G401.6 (cell line): ENCODE measurements at regions not wholly inside any gene's neighbourhood (a gene's known extent, or its start where the extent isn't known, plus 50 kb on each side); places are given as distances from the start of the nearest gene placed in this dataset.

Experiments used
- FAIRE-seq: peaks from 2 replicates; lab custom pipeline; 2012; peaks lifted over from hg19 to GRCh38; lab: Jason Lieb, UNC

DNA sequence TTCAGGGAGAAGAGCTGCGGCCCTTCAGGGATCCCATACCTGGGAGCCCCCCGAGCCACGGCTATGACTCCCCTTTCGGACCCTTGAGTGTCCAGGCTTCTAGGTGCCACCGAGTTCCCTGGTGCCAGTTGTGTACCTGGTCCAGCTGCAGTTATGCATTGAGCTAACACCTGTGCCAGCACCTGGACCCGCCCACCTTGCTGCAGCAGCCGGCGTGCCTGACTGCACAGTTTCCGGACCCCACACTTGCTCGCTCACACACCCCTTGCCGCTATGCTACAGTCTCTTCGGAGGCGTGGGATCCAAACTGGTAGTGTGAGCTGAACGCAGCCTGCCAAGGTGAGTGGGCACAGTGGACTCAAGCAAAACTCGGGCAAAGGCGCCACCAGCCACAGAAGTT is 284.5 kb upstream of the ROBO1 start:
- FAIRE-seq: no peak

DNA sequence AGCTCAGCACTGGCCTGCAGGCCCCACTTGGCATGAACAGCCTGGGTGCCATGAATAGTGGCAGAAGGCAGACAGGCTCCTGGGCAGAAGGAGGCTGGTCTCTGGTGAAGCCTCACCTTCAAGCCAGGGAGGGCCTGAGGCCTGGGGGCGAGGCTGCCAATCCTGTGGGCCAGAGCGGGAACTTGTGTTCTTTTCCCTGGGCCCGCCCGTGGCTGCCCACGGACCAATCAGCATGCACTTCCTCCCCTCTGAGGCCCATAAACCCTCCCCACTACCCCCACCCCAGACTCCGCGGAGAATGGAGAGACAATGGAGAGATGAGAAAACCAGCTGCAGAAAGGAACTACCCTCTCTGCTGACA is 283.8 kb upstream of the ROBO1 start:
- no peak for FAIRE-seq

DNA sequence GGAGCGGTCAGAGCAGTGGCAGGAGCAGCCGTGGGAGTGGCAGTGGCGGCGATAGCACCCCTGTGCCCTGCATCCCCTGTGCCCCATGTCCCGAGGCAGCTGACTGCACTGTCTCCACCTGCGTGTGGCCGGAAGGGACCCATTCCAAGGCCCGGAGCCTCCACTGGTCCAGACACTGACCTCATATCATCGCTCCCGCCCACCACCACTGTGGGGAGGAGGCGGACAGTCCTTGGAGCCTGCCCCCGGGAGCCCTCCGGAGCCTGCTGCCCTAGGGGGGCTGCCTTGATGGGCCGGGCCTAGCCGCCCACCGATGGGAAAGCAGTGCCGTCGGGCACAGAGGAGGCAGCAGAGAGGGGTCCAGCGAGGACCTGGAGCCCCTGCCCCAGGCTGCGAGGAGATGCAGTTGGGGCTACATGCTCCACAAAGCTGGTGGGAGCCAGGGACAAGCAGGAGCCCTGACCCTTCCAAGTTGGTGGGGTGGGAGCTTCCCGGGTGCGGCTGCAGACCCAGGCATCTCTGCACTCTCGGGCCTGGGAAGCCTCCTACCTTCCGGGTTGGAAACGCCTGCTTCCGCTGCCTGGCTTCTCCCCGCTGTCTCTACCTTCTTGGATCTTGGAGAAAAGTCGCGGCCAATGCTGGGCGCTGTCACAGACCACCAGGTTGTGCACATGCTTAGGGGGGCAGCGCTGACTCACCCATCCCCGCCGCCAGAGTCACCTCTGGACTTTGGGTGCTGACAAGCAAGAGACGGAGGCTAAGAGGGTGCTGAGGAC is 283.2 kb upstream of the ROBO1 start:
- no peak for FAIRE-seq

DNA sequence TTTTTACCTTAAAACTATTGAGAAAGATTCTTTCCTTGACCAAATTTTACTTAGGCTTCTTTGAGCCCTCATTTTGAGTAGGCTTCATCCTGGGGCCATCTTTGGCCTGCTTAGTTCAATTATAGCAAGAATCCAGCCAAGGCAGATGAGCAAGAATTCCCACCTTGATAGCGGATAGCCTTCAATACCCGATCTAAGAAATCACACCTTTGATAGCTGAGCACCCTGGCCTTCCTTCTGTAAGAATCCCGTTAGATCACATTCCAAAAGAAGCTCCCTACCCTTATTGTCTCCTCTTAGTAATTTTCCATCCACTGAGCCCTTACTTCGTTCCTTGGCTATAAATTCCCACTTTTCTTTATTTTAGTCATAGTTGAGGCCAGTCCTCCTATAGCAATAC is 275.4 kb upstream of the ROBO1 start:
- no peak for FAIRE-seq

DNA sequence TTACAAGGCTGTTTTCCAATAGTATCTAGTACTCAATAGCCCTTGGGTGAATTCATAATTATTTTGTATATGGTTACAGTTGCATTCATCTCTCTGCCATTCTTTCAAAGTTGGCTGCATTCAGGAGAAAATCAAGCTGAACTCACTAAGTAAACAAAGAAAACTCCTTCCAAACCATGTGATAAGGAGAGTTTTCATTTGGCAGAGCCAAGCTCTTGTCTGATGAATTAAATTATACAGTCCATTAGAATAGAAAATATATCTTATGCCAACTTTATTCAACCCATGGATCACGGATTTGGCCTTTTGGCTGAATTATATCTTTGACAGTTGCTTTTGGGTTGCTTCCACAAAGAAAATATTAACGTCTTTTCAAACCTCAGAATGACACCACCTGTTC is 272.3 kb upstream of the ROBO1 start:
- FAIRE-seq: no peak

DNA sequence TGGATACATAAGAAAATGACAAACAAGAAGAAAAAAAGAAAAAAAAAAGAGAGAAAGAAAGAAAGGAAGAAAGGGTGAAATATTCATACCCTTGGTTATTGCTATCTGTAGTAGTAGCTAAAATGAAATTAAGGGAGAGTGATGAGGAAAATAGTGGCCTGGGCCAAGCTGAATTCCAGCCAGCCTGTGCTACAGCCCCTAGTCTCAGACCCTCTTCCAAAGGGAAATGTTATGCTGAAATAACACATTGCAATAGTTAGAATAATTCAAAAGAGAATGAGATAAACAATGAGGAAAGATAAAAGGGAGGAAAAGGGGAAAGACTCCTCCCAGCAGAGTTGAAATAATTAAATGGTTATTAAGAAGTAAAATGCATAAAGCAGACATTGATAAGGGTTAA is 268.4 kb upstream of the ROBO1 start:
- no peak for FAIRE-seq

DNA sequence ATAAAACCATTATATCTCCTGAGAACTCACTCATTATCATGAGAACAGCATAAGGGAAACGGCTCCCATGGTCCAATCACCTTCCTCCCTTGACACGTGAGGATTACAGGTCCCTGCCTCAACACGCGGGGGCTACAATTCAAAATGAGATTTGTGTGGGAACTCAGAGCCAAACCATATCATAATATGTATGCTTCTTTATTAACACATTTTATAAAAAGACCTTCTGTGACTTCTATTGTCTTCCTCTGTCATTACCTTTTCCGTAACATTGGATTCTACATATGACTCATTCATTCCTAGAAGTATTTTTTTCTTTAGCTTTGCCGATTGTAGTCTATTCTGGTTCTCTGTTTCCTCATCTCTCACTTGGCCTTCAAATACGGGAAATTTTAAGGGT is 267.2 kb upstream of the ROBO1 start:
- no peak for FAIRE-seq

DNA sequence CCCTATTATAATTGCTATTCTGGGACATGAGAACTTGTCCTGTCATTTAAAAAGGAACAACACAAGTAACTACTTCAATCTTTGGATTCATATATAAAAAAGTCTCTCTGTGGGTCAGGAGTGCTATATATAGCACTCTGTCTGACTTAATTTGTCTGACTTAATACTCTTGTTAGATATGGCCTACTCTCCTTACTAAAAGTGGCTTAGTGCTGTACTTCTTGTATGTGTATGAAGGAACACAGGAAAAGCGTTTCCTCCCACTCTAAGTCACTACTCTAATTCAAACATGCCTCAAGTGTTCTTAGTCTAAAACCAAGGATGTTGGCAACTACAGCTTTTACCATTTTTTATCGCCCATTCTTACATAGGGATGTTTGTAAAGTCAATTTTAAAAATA is 255.2 kb upstream of the ROBO1 start:
- FAIRE-seq: no peak

DNA sequence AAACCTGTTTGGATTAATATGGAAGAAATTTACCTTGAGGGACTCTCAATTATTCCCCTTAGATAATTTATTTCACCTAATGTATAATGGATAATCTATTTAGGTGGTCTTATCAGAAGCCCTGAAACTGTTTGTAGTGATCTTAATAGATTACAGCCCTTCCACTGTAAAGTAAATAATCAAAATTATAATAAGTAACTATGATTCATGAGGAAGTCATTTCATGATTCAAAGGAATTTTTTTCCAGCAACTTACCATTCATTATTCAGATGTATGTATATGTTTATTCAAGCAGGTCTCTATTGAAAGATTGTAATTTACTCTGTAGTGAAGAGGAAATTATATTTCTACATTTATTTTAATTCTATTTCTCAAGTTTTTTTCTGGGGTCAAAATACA is 250.6 kb upstream of the ROBO1 start:
- FAIRE-seq: no peak

DNA sequence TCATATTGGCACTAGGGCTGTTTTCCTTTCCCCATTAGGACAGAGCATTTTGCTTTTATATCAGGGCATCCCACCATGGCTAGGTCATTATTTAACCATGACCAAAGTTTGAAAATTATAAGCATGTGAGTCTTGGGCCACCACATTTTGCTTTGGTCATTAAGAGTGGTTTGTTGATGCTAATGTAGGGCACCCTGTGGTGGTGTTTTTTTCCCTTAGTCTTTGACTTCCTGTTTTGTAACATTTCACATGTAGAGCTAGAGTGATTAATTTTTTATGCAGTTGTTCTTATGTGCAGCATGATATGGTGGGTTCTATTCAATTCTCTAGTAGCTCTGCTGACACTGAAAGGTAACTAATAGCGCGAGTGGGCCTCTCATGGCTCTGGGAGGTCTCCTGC is 249.6 kb upstream of the ROBO1 start:
- FAIRE-seq: no peak

DNA sequence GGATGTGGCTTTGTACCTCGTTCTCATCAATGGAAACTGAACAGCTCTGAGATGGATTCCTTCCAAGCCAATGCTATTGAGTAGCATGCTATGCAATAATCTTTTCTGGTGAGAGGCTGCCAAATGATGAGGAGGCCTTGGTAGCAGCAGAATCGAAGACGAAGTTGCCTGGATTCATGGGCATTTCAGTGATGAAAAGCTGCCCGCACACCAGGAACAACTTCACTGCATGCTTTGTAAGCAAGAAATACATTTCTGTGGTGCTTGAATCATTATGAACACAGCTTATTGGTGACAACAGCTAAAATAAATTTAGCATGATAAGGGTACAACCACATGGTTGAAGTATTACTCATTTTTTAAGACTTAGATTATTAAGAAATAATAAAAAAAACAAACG is 246.8 kb upstream of the ROBO1 start:
- FAIRE-seq: no peak

DNA sequence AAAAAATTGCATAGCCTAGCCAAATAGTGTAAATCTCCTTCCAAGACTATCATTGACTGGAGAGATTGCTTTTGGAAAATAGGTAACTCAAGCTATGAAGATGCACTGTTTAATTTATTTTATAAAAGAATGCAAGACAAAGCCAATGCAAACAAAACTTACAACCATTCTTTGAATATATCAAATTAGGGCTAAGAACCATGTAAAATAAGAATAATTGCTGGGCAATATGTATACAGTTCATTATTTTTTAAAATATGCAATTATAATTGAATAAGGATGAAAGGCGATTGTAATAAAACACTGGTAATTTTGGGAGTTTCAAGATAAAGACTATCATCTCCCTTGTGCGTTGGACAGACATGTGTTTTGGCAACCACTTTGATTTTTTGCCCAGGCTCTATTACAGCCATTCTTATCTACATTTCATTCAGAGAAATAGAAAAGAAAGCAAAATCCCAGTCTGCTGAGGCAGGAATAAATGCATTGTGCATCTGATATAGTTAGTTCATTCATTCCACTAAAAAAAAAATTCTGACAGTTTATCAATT is 242.3 kb upstream of the ROBO1 start:
- FAIRE-seq: no peak

DNA sequence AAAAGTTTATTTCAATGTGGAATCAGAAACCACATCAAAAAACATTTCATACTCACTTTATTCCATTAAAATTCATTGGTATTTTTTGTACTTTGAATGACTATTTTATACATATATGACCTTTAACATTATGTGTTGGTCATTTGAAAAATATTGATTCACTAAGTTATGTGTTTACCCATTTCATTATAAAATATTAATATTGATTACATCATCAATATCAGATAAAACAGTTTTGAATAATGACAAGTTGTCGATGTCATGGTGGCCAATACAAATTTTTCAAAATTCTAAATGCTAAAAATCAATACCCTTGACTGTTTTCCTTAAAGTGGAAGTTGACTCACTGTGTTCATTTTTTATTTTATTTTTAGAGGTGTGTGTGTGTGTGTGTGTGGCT is 239.7 kb upstream of the ROBO1 start:
- FAIRE-seq: no peak

DNA sequence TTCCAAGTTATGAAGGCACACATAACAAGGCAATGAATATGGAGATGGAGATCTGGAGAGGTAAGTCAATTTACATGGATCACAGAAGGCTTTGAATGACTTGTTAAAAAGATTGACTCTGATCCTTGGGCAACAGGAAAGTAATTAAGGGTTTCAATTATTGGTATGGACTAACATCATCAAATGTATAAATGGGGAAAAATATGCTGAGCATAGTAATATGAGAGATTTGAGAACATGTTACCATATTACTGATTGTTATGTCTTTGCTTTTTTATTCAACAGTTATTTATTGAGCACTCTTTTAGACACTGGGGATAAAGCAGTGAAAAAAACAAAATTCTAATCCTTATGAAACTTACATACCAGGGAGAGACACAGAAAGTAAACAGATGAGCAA is 238.5 kb upstream of the ROBO1 start:
- FAIRE-seq: no peak

DNA sequence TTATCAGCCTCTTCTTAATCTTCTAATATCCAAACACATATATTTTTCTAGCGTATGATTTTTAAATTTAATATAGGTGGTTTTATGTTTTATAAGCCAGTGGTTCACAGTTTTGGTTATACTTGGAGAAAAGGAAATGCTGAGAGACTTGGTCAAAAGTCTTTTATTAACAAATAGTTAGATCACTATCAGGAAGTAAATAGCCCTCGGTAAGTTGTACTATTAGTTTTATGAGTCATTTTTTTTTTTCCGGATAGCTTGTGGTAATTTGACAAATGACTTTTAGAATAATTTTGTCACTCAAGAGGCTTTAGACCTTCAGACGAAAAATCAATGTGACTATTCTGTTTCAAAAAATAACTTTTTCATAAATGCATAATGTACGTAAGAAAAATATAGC is 232.2 kb upstream of the ROBO1 start:
- no peak for FAIRE-seq

DNA sequence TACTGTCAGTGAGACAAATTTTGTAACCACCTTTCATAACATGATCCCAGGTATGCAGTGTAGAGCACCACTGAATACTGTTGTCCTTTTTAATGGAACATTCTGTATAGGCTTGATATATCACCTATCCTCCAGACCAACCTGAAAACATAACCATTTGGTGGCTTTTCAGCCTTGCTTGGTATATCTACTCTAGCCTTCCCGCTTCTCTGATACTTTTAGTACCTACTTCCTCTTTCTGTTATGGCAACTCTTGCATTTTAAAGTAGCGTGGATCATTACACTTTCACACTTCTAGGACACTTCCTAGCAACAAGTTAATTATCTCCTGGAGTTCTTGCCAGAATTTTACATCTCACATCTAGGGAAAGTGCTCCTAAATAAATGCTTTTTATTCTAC is 226.6 kb upstream of the ROBO1 start:
- FAIRE-seq: no peak

DNA sequence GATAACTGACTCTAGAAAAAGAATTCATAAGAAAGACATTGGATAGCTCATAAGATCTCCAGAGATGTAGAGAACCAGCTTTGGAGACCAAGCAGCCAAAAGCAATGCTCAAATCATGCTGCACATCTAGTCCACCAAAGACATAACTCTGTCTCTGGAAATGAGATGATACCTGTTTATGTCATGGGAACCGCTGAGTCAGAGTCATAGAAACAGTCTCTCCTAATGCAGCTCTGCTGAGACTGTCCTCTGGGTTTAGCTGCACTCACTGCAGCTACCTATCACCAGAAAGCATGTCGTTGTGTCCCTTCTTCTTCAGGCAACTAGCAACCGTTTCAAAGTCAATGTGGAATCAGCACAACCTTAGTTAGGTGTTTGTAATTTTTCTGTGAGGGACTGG is 218.5 kb upstream of the ROBO1 start:
- FAIRE-seq: no peak

DNA sequence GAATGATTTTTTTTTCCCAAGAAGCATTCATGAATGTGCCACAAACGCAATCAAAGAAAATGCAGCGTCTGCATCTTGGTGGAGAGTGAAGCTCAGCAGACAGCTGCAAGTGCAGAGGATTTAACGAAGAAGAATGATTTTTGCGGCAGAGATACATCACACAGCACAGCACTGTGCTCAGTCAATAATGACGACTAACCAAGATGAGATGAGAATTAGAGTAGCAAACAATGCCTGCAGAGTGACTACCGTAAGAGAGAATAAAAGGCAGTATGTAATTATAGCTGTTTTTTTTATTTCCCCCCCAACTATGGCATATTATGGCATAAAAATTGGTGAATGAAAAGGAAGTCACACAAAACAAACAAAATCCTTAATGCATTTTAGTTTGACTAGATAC is 218.0 kb upstream of the ROBO1 start:
- FAIRE-seq: no peak

DNA sequence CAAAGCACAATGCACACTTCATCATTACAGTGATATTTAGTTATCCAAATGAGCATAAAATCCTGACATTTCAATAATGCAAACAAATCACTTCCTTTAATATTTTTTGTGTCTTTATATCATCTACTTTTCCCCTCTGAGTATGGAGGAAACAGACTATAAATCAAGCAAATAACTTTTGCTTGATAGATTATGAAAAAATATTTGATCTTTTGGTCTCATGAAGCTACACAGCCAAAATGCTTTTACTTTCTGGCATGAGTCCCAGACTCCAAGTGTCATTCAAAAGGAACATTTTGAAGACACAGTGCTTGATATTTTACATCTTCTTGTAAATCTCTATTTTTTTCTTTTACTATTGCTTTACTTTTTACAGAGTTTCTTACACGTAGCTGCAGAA is 215.3 kb upstream of the ROBO1 start:
- no peak for FAIRE-seq

DNA sequence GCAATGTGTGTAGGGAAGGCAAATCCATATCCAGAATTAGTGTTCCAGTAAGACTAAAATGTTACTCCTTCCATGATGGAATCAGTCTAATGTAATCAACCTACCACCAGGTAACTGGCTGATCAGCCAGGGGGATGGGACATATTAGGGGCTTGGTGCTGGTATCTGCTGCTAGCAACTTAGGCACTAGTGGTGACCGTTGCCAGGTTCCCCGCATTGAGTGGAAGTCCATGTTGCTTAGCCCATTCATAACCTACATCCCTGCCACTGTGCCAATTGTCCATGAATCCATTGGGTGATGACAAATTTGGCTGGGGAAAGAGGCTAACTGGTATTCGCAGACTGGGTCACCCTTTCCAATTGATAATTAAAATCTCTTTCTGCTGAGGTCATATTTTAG is 212.2 kb upstream of the ROBO1 start:
- no peak for FAIRE-seq

DNA sequence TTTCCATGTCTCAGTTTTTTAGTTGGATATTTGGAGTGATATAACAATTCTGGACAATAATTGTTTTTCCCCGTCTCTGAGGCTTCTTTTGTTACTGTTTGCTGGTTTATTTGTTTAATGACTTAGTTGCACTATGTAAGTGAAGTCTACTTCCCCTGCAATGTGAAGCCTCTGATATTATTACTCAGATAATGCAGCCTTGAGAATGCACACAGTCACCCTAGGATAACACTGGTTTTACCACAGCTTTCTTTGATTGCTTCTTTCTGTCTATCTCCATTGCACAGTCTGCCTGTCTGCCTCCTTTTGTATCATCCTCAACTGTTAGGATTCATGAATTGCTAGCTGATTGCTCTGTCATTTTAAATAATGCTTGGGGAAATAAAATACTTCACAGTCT is 208.7 kb upstream of the ROBO1 start:
- no peak for FAIRE-seq

DNA sequence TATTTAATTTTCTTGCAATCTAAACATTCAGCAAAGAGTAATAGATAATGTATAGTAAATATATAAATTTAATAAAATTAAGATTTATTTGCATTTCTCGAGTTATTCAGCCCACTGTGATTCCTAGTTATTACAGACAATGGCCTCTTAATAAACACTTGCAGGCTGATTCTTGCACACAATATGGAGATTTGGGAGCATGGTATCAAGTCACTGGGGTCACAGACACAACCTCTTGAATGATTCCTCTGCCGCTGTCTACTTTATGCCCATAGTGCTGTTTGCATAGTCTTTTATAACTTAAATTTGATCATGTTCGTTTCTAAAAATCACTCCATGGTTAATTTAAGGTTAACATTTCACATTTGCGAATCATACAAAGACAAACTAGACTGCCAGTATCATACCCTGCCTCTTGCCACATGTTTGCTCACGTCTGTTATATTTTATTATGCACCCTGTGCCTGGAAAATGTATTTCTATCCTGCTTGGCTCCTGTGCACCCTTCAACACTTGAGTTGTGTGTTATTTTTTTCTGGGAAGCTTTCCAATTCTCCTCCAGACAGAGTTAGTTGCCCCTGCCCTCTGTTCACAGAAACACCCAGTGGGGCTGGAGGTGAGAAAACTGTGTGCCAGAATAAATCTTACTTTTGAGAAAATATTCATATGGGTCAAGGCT is 206.3 kb upstream of the ROBO1 start:
- FAIRE-seq: no peak

DNA sequence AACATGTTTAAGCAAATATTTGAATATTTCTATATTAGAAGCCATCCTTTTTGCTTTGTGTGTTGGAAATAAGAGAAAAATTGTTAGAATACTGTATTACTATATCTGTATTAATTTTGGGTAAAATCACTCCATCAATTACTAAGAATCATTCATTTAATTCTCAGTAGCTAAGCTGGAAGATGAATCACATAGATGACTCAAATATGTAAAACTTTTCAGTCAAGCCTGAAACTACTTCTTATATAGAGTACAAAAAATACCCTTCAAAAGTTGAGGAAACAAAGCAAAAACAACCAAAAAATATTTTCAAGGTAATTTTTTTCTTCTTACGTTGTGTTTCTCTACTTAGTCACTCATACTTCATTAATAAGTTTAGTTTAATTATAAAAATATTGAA is 205.7 kb upstream of the ROBO1 start:
- peak; percentile 68 for FAIRE-seq

DNA sequence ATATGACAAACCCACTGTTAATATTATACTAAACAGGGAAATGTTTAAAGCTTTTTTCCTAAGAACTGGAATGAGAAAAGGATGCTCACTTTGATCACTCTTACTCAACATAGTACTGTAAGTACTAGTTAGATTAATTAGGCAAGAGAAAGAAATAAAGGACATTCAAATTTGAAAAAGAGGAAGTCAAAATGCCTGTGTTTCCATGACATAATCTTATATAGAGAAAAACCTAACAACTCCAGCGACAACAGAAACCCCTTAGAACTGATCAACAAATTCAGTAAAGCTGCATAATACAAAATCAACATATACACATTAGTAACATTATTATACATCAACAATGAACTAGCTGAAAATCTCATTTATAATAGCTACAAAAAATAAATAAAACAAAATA is 200.6 kb upstream of the ROBO1 start:
- FAIRE-seq: no peak
